ENCODE measurements at regions not wholly inside any gene's neighbourhood (a gene's known extent, or its start where the extent isn't known, plus 50 kb on each side); places are given as distances from the start of the nearest gene placed in this dataset.

DNA sequence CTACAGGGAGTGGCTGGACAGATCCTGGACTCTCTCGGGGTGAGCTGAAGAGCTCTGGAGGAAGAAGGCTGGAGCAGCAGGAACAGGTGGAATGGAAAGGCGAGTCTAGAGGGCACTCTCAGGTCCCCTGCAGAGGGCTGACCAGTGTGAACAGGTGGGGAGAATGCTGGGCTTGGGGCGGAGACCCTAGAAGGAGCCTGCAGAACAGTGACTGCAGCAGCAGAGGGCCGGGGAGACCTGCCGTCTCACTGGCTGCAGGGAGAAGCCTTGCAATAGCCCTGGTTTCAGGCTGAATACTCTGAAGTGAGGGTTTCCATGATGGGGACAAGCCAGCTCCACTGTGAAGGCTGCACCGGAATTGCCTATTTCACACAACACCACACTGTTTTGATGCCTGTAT lies 626.7 kb upstream of the SALL3 start:
- ATAC-seq, result no peak
- no peaks in the 10 kb centered on the region for H3K4me1 ChIP-seq
- no peak overlapping the region for H3K27ac ChIP-seq
- H3K9me3 ChIP-seq, result no peaks in the 10 kb centered on the region
- no peaks in the 10 kb centered on the region for H3K36me3 ChIP-seq
- DNase-seq, result no peak
- WGBS, 4 donors, result 71 to 85% (median 76%) methylated on average over 6 of the region's 6 CpGs
- TF ChIP-seq, protein P1, sequence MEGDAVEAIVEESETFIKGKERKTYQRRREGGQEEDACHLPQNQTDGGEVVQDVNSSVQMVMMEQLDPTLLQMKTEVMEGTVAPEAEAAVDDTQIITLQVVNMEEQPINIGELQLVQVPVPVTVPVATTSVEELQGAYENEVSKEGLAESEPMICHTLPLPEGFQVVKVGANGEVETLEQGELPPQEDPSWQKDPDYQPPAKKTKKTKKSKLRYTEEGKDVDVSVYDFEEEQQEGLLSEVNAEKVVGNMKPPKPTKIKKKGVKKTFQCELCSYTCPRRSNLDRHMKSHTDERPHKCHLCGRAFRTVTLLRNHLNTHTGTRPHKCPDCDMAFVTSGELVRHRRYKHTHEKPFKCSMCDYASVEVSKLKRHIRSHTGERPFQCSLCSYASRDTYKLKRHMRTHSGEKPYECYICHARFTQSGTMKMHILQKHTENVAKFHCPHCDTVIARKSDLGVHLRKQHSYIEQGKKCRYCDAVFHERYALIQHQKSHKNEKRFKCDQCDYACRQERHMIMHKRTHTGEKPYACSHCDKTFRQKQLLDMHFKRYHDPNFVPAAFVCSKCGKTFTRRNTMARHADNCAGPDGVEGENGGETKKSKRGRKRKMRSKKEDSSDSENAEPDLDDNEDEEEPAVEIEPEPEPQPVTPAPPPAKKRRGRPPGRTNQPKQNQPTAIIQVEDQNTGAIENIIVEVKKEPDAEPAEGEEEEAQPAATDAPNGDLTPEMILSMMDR (IDR thresholded peaks at IDR 0.05), result no peak
- no peak for TF ChIP-seq POLR2A (IDR thresholded peaks at IDR 0.05)
- H3K4me3 ChIP-seq, result no peak overlapping the region
- intact Hi-C loops (cut with DNase I), result no loop called here
- no peaks in the 10 kb centered on the region for H3K27me3 ChIP-seq

DNA sequence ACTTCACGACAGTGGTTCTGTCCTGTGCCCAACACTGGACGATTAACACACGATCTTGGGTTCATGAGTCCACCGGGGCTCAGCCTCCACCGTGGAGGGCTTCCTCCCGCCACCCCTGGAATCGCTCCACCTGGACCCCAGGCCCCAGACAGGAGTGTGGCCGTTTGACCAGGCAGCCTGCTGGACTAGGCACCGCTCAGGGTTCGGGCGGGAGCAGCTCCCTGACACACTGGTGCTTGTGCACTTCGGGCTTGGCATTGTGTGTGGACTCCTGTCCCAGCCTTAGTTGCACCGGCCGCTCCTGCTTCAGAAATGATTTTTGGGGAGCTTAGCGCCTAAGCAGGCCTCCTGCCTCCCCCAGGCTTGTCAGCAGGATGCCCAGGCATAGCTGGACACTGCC lies 617.4 kb upstream of the SALL3 start:
- DNase-seq (no peak), ATAC-seq (no peak)
- Histone ChIP-seq H3K4me1 (no peaks in the 10 kb centered on the region), H3K27me3 (no peaks in the 10 kb centered on the region), H3K27ac (no peak overlapping the region), H3K4me3 (no peak overlapping the region), H3K36me3 (no peaks in the 10 kb centered on the region), H3K9me3 (peaks cover 0 to 13% (median 0%) of the 10 kb centered on the region in 12 donors)
- 84 to 92% (median 87%) methylated on average over 10 to 15 of the region's 15 CpGs for WGBS, 4 donors
- intact Hi-C loops (cut with DNase I), result no loop called here
- no peak for TF ChIP-seq POLR2A (IDR thresholded peaks at IDR 0.05)
- TF ChIP-seq, protein P1 (IDR thresholded peaks at IDR 0.05), result no peak

DNA sequence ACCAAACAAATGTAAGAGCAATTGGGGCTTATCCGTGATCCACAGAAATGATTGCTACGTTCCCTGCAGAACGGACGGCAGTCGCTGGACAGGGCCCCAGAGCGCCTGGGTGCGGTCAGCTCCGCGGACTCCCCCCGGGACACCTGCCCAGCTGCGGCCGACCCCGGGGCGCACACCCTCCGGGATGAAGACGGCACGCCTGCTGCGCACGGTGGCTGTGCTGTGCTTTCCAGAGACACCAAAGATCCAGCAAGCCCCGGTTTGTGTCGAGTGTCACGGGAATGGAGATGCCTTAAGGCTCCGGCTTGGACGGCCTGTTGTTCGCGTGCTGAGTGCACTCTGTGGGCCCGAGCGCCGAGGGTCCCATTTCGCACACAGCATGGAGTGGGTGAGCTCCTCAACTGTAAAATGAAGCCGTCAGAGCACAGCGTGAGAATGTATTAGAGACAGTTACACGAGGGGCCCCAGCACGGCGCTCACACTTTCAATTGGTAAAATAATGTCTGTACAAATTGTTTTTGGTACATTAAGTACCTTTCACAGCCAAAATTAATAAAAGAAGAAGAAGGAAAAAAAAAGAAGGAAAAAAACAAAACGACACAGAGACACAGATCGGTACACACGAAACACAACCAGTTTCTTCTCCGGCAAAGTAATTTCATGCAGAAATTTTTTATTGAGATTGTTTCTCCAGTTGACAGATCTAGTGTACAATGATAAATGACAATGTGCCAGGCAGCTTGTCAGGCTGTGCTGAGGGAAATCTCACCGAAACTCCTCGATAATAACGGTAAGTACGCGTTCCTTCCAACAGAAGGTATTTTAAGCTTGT lies 615.8 kb upstream of the SALL3 start:
- no peaks in the 10 kb centered on the region for H3K27me3 ChIP-seq
- no peak for ATAC-seq

DNA sequence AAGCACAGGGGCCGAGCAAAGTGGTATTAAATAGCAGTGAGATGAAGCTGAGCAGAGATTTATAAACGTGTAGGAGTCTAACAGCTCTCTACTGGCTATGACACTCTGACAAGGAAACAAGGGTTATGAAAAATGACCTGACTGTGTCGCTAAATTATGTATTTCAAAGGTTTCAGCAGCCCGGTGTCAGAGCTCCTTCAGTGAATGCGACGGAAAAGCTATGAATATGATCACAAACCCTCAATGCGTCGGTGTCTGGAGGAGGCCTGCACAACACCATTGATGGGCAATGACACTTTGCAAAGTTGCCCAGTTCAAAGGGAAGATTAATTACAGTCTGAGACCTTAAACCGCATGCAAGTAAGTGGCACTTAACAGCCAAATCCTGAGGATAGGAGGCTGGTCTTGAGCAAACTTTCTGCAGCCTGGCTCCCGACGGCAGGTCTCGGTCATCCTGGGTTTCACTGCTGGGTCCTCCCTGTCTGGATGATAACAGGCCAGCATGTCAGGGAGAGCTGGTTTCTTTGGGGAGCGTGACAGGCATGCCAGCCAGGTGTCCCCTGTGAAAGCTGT lies 615.1 kb upstream of the SALL3 start:
- Histone ChIP-seq H3K27me3 (no peaks in the 10 kb centered on the region), H3K4me1 (no peaks in the 10 kb centered on the region), H3K9me3 (peaks cover 0 to 3% (median 0%) of the 10 kb centered on the region in 12 donors), H3K4me3 (no peak overlapping the region), H3K36me3 (no peaks in the 10 kb centered on the region), H3K27ac (no peak overlapping the region)
- DNase-seq (no peak), ATAC-seq (no peak)
- TF ChIP-seq, protein P1 (IDR thresholded peaks at IDR 0.05), result no peak
- TF ChIP-seq POLR2A (IDR thresholded peaks at IDR 0.05), result no peak
- 75 to 88% (median 83%) methylated on average over 13 of the region's 13 CpGs for WGBS, 4 donors
- intact Hi-C loops (cut with DNase I), result no loop called here

More for the DNA sequence above, 615.8 kb upstream of the SALL3 start:
- intact Hi-C loops (cut with DNase I), result no loop called here
- no peaks in the 10 kb centered on the region for H3K36me3 ChIP-seq
- DNase-seq, result no peak
- TF ChIP-seq POLR2A (IDR thresholded peaks at IDR 0.05), result no peak
- H3K4me3 ChIP-seq, result no peak overlapping the region
- no peak overlapping the region for H3K27ac ChIP-seq
- H3K4me1 ChIP-seq, result no peaks in the 10 kb centered on the region
- H3K9me3 ChIP-seq, result peaks cover 0 to 10% (median 0%) of the 10 kb centered on the region in 12 donors
- 93 to 95% (median 93%) methylated on average over 43 to 44 of the region's 44 CpGs for WGBS, 4 donors

All from heart left ventricle (tissue), 16 donors.